ENCODE measurements at regions not wholly inside any gene's neighbourhood (a gene's known extent, or its start where the extent isn't known, plus 50 kb on each side); places are given as distances from the start of the nearest gene placed in this dataset.

DNA sequence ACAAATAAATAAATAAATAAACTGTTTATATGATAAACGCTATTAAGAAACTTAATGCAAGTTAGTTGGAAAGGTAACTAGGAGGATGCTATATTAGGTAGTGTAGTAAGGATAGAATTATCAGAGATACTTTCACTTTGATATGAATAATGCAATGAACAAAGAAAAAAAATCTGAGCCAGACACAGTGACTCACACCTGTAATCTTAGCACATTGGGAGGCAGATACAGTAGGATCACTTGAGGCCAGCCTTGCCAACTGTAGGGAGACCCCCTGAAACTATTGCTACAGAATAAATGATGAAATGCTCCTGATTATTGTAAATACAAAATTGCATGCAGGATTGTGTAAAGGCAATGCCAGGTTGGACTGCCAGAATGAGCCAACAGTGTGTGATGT lies 109.2 kb downstream of the ANXA2R start:
- Histone ChIP-seq H3K4me3 (ENCODE audit: control insufficient read depth in 2 of 3, extremely low read depth in 1 of 3, insufficient read depth in 2 of 3, low read depth in 1 of 3, low read length in 3 of 3) (no peak overlapping the region), H3K79me2 (ENCODE audit: control insufficient read depth, insufficient read depth, low read length) (no peaks in the 10 kb centered on the region), H3K27me3 (ENCODE audit: control insufficient read depth, extremely low read depth, insufficient read depth, low read length) (no peaks in the 10 kb centered on the region), H3K4me2 (ENCODE audit: control insufficient read depth, extremely low read depth, insufficient read depth, low read depth, low read length) (no peak overlapping the region), H4K20me1 (ENCODE audit: control insufficient read depth, extremely low read depth, insufficient read depth, low read length) (no peaks in the 10 kb centered on the region), H3K36me3 (ENCODE audit: control insufficient read depth in 2 of 2, extremely low read depth in 1 of 2, insufficient read depth in 2 of 2, low read length in 2 of 2) (no peaks in the 10 kb centered on the region), H3K4me1 (ENCODE audit: control insufficient read depth, extremely low read depth, insufficient read depth, low read length) (peaks cover 6% of the 10 kb centered on the region), H3K9ac (ENCODE audit: control insufficient read depth, extremely low read depth, insufficient read depth, low read length) (no peak overlapping the region), H2AFZ (ENCODE audit: control insufficient read depth, low read length) (no peak overlapping the region), H3K9me1 (ENCODE audit: control insufficient read depth, extremely low read depth, insufficient read depth, low read length) (no peaks in the 10 kb centered on the region), H3K27ac (ENCODE audit: control insufficient read depth, insufficient read depth, low read length) (no peak overlapping the region), H3K9me3 (ENCODE audit: control insufficient read depth, low read depth, low read length) (no peaks in the 10 kb centered on the region)
- FAIRE-seq (no peak), DNase-seq (ENCODE audit: low read depth, low spot score) (no peak)
- dilution Hi-C loops (cut with MboI; ENCODE audit: extremely low pct_ligation_motif_present, low sequenced_read_pairs): no loop called here
- TF ChIP-seq EZH2 (IDR thresholded peaks at IDR 0.05; ENCODE audit: low read length) (no peak), CTCF (optimal IDR thresholded peaks at IDR 0.05 in 1 of 3, IDR thresholded peaks at IDR 0.05 in 1 of 3, conservative IDR thresholded peaks at IDR 0.05 in 1 of 3; ENCODE audit: extremely low read depth in 1 of 3, insufficient read depth in 2 of 3, low read length in 3 of 3) (no peak)

GRCh38 chr5:42929871-42930270 lies 110.2 kb downstream of the ANXA2R start:
- peak overlapping the region; percentile 50 for H2AFZ ChIP-seq (ENCODE audit: control insufficient read depth, low read length)
- H3K4me3 ChIP-seq (ENCODE audit: control insufficient read depth in 2 of 3, extremely low read depth in 1 of 3, insufficient read depth in 2 of 3, low read depth in 1 of 3, low read length in 3 of 3): no peak overlapping the region
- no peaks in the 10 kb centered on the region for H3K36me3 ChIP-seq (ENCODE audit: control insufficient read depth in 2 of 2, extremely low read depth in 1 of 2, insufficient read depth in 2 of 2, low read length in 2 of 2)
- dilution Hi-C loops (cut with MboI; ENCODE audit: extremely low pct_ligation_motif_present, low sequenced_read_pairs): no loop called here
- FAIRE-seq: no peak
- no peaks in the 10 kb centered on the region for H3K9me1 ChIP-seq (ENCODE audit: control insufficient read depth, extremely low read depth, insufficient read depth, low read length)
- H4K20me1 ChIP-seq (ENCODE audit: control insufficient read depth, extremely low read depth, insufficient read depth, low read length): no peaks in the 10 kb centered on the region
- no peaks in the 10 kb centered on the region for H3K9me3 ChIP-seq (ENCODE audit: control insufficient read depth, low read depth, low read length)
- DNase-seq (ENCODE audit: low read depth, low spot score): no peak
- H3K27ac ChIP-seq (ENCODE audit: control insufficient read depth, insufficient read depth, low read length): no peak overlapping the region
- H3K4me1 ChIP-seq (ENCODE audit: control insufficient read depth, extremely low read depth, insufficient read depth, low read length): peaks cover 6% of the 10 kb centered on the region
- H3K9ac ChIP-seq (ENCODE audit: control insufficient read depth, extremely low read depth, insufficient read depth, low read length): no peak overlapping the region
- TF ChIP-seq CTCF (optimal IDR thresholded peaks at IDR 0.05 in 1 of 3, IDR thresholded peaks at IDR 0.05 in 1 of 3, conservative IDR thresholded peaks at IDR 0.05 in 1 of 3; ENCODE audit: extremely low read depth in 1 of 3, insufficient read depth in 2 of 3, low read length in 3 of 3): no peak
- no peak for TF ChIP-seq EZH2 (IDR thresholded peaks at IDR 0.05; ENCODE audit: low read length)
- H3K27me3 ChIP-seq (ENCODE audit: control insufficient read depth, extremely low read depth, insufficient read depth, low read length): no peaks in the 10 kb centered on the region
- no peaks in the 10 kb centered on the region for H3K79me2 ChIP-seq (ENCODE audit: control insufficient read depth, insufficient read depth, low read length)
- H3K4me2 ChIP-seq (ENCODE audit: control insufficient read depth, extremely low read depth, insufficient read depth, low read depth, low read length): no peak overlapping the region

Measured in keratinocyte (primary cell).